Stimulated activated naive CD8-positive, alpha-beta T cell treated with anti-CD3 and anti-CD28 coated beads, Interleukin-15, Interleukin-2, amounts not matched to agents 100 U/mL and 50 U/mL, for 24 hours (primary cell): ENCODE measurements at regions not wholly inside any gene's neighbourhood (a gene's known extent, or its start where the extent isn't known, plus 50 kb on each side); places are given as distances from the start of the nearest gene placed in this dataset.
"Not testable (repeated sequence)": the region's sequence is repeated elsewhere in the genome, so short reads cannot be mapped to it uniquely, and the experiment has no call there.

ENCODE experiments used
- ATAC-seq: fragments of 150-1000 bp; cut with Tn5 transposase; one replicate; pipeline ENCODE4 v1.10.0; 2021
- DNase-seq: peaks from one replicate; pipeline ENCODE4 v3.0.0; 2021

DNA sequence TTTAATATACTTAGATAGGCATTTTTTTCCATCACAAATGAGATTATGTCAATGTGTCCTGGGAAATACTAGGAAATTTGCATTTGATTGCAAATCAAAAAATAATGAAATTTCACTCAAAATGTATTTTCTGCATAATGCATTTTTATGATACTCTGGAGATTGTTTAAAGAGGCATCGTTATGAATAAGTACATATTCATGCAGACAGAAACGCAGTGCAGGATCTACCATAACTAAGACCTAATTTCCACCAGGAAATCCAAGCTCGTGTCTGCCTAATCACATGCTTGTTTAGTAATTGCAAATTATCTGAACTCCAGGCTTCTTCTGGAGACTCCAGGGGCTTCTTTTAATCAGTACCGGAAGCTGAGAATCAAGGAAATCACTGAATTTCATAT is 163.5 kb upstream of the MXRA5 start:
- ATAC-seq (no peak), DNase-seq (no peak)

DNA sequence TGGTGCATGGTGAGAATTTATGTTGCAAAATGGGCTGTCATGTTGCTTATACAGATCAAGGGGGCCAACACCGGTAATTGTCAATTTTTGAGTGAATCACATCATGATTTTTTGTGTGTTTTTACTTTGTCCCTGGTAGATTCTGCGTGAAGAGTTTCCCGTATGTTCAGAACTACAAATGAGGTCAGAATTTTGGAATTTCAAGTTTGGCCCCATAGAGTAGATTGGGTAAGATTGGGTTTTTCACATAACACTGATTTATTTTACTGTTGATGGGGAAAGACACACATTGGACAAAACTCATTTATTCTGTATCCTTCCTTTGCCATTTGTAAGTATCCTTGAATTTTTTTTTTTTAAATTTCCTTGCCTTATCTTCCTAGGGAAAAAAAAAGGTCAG is 158.5 kb upstream of the MXRA5 start:
- ATAC-seq: no peak
- DNase-seq: no peak

DNA sequence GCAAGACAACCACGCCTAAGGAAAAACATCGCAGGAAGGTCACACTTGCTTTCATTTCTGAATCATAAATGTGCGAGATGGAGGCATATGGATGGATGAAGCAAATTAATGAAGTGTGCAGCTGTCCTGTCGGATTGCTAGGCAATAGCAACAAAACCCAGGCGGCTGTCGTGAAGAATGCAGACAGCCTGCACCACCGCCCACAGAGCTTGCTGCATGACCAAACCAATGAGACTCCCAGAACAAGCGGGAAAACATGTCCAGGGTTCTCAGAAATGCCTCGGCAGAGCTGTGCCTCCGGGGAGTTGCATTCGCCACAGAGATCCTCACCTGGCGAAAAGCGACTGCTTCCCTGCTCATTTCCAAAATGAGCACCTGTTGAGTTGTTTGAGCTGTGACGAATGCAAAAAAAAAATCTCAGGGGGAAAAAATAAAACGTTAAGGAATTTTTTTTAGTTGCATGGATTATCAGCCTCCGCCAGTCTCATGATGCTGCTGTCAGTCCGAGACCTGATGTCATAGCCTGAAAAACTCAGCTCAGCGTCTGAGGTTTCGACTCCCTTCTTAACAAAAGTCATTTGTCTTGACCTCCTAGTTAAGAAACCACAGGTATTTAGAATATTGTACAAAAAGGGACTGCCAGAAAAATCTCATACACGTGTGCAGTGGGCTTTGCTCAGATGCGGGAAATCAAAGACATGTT is 155.5 kb upstream of the MXRA5 start:
- ATAC-seq (no peak), DNase-seq (no peak)

DNA sequence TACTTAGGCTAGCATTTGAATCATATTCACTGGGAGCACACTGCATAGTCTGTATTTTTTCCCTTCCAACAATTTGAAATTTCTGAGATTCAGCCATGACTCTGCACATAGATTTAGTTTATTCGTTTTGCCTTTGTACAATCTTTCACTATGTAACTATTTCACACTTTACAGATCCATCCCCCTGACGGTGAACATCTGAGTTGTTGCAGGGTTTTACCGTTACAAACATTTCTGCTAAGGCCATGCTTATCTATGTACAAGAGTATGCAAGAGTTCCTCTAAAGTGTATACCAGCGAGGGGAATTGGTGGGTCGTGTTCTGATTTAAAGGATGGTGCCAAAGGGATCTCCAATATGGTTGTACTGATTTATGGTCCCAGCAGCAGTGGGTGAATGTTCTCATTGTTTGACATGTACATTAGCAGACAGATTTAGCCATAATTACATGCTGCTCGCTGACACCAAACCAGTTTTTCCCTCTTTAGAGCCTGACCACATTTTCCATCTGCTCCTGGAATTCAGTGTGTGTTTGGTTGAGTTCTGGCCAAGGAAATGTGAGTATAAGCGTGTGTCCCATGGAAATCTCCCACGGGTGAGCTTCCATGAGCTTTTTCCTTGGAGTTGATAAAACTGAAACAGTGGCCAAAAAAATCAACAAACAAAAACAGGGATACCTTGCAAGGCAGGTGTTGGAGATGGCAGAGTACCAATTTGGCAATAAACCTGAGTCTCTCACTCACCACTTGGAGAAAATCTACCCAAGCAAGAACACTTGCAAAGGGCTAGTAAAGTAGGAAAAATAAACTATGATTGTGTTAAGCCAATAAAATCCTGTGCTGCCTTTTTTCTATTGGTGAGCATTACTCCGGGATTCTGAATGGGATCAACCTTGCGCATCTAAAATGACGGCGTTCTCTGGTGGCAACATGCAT is 149.7 kb upstream of the MXRA5 start:
- ATAC-seq, DNase-seq: not testable (repeated sequence)

DNA sequence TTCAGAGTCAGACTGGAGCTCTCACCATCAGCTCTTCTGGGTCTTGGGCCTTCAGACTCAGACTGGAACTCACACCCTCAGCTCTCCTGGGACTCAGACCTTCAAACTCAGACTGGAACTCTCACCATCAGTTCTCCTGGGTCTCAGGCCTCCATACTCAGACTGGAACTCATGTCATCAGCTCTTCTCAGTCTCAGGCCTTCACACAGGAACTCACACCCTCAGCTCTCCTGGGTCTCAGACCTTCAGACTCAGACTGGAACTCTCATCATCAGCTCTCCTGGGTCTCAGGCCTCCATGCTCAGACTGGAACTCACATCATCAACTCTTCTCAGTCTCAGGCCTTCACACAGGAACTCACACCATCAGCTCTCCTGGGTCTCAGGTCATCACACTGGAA is 147.2 kb upstream of the MXRA5 start:
- no peak for ATAC-seq
- no peak for DNase-seq

DNA sequence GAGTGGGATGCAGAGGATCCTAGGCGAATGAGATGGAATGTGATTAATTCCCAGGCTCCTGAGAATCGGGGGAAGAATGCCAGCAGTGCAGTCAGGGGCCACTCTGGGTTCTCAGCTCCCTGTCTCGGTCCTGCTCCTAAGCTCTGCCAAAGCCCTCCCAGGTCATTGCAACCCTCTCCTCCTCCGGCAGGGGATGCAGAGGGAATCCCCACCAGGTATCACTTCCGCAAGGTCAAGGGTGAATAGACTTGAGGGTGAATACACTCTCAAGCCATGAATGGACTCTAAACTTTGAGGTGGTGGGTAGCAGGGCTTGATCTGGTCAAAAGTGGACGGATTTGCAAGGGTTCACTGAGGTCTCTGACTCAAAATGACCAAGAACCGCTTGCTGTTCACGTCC is 139.3 kb upstream of the MXRA5 start:
- DNase-seq (no peak), ATAC-seq (no peak)

DNA sequence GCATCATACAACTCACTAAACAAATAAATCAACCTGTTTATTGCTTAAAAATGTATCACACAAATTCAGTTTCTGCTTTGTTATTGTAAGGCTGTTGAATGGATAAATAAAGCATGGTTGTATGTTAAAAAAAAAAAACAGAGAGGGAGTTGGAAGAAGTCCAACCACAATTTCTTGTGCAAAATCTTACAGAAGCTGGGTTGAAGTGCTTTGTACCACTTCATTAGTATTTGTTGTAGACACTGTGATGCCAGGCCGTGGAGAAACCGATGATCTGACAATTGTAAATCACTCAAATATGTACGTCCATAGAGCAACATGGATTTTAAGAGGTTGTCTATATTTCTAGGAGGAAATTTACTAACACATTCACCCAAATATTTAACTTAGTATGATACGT is 132.6 kb upstream of the MXRA5 start:
- DNase-seq (no peak), ATAC-seq (no peak)

DNA sequence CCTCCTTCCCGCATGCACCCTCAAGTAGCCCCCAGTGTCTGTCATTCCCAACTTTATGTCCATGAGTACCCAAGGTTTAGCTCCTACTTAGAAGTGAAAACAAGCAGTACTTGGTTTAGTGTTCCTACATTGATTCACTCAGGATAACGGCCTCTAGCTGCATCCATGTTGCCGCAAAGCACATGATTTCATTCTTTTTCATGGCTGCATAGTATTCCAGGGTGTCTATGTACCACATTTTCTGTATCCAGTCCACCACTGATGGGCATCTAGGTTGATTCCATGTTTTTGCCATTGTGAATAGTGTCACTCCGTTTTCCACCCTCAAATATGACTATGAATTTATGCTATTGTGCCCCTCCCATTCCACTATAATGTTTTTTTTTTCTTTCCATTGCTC is 130.5 kb upstream of the MXRA5 start:
- DNase-seq: no peak
- no peak for ATAC-seq

DNA sequence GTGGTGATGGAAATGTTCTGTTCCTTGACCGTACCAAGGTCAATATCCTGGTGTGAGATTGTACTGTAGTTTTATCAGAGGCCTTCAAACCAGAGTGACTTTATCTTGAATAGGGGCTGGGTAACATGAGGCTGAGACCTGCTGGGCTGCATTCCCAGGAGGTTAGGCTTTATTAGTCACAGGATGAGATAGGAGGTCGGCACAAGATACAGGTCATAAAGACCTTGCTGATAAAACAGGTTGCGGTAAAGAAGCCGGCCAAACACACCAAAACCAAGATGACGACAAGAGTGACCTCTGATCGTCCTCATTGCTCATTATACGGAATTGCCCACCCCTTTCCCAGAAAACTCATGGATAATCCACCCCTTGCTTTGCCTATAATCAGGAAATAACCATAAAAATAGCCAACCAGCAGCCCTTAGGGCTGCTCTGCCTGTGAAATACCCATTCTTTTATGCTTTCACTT is 123.8 kb upstream of the MXRA5 start:
- not testable (repeated sequence) for ATAC-seq, DNase-seq

DNA sequence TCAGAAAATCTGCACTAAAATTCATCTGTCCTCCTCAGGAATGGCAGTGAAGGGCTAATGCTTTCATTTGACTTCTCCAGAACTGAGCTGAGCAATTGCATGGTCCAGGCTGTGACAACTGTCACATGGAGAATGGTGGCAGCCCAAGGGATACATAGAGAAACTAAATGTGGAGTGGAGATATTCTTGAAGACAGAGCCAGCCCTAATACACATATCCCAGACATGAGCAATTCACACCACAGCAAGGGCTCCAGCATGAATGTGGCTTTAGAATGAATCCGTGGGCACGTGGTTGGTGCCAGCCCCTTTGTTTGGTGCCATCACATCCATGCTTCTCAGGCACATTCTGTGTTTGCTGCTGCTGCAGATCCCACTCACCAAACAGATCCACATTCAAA is 121.6 kb upstream of the MXRA5 start:
- no peak for ATAC-seq
- no peak for DNase-seq

DNA sequence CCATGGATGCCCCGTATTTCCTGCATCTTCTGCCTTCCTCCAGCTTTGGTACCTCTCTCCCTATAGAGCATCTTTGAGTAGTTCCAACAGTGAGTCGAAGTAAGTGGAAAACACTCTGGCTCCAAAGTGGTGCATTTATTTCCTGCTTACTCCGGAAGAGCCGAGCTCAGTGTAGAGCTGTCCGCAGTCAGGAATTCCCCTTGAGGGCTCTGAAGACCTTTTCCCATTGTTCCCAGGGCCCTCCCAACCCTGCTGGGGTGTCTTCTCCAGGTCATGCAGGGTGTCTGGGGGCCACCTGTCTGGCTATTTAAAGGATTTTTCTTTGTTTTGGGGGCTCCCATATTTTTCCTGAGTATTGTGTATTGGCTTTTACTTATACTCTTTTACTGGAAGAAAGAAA is 118.6 kb upstream of the MXRA5 start:
- DNase-seq (no peak), ATAC-seq (no peak)

DNA sequence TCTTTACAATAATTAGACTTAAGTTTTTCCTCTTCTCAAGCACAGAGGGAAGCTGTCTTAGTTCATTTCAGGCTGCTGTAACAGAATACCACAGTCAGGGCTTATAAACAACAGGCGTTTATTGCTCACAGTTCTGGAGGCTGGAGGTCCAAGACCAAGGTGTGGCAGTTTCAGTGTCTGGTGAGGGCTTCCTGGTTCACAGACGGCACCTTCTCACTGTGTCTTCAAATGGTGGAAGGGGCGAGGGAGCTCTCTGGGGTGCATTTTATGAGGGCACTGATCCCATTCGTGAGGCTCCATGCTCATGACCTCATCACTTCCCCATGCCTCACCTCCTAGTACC is 115.7 kb upstream of the MXRA5 start:
- ATAC-seq (no peak), DNase-seq (no peak)

DNA sequence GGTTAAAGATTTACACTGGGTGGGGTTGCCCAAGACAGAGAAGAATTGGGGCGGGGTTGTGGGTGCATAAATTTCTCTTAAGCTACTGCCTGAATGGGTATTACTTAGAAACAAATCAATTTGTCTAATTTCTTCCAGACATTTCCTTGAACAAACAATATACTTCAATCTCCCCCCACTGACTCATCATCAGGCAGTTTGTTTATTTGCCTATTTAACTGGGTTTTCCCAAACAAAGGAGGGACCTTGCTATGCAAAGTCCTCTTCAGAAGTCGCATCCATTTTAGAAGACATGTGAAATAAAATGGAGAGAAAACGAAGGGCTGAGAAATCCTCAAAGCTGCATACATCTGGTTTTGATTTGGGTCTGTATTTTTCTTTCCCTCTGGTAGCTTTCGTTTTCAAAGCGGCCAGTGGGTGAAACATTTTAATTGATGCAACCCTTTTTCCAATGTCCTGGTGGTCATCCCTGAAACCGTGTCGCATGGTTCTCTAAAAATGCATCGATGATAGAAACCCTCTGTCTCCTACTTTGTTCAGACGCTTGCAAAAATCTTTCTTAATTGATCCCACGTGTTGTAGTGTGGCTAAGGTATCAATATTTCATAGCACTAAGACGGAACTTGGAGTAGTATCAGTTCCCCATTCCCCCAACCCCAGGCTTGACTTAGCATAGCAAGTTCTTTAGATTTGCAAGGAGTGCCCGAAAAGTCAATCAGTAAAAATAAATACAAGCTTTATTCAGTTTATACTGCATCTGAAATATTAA is 115.1 kb upstream of the MXRA5 start:
- ATAC-seq (no peak), DNase-seq (no peak)

DNA sequence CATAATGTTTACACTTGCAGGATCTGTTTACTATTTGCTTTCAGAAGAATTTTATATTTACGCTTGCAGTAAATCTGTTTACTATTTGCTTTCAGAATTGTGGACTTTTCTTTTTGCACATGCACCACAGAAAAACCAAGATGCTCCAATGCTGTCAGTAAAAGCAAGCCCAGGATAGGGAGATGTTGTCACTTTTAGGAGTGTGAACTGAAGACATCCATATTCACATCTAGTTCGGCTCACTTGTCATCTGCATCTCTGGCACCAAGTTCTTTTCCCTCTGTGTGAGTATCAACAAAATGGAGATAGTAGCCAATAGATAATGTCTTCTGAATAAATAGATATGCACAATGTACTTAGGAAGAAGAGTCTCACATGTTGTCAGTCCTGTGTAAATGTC is 109.3 kb upstream of the MXRA5 start:
- no peak for ATAC-seq

DNA sequence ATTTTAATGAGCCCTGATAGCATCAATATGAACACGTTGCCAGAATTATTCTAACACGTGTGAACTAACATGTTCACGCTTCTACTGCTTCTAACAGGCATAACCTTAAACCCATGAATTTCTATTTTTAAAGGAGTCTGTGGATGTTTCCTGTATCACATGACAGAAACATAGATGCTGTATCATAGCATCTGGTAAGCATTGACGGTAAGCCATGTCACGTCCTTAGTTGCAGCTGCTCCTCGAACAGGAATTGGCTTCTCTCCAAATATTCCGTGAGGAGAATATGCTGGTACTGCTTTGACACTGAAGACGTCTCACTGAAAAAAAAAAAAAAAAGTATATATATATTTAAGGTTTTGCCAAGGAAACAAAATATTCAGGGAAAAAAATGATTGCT is 105.1 kb upstream of the MXRA5 start:
- ATAC-seq: no peak
- no peak for DNase-seq

More for the DNA sequence above, 109.3 kb upstream of the MXRA5 start:
- no peak for DNase-seq

DNA sequence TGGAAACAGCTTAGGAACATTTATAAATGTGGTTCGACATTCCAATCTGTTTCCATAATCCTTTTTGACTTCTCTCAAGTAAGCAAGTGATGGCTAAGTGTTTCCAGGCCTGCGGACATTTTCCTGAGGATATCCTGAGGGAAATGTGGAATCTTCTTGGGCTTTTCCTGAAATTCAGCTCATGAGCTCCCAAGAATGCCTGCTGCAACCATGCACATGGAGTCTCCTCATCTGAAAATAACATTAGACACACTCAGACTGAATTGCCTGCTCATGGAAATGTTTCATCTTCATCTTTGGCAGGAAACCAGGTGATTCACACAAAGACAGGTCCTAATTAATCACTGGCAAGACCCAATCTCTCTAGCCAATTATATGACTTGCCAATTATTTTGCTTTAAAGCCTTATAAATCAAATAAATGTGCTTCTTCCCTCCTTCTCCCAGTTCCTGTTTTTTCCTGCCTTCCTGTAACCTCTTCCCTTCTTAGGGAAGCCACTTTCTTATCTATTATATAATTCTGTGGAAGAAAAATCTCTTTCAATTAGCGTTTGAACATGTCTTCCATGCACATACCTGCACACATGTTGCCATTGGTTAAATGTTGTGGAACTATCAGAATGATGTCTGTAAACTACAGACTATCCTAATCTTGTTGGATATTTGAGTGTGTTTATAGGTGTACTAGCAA is 104.6 kb upstream of the MXRA5 start:
- DNase-seq (no peak), ATAC-seq (no peak)

DNA sequence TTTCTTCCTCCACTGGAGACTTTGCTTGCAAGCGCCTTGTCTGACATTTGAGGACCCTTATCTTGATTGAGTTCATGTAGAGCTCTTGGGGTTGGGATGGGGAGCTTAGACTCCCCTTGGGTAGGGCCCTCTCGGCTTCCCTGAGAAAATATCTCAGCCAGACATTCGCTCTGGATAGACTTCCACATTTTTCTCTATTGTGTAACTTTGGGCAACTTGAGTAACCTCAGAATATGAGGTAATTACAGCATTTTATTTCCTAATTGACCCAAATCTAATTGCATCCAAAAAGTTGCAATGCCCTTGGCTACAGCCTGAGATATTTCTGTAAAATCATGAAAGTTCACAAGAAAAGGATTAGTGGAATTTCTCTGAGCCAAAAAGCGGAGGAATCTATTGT is 102.8 kb upstream of the MXRA5 start:
- ATAC-seq (no peak), DNase-seq (no peak)

DNA sequence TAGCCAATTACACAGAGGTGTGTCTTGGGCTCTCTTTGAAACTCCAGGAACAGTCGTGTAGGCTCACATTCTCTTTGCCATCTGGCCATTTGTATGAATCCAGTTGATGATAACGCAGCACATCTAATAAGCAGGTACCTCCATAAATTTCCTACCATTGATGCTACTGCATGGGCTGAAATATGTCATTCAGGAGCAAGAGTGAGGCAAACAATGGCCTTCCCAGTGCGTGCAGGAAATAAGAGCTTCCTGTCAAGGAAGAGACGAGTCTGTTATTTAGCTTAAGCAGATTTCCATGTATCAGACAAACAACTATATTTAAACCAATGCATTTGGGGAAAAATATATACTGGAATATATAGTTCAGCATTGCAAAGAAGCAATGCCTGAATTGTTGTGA is 102.1 kb upstream of the MXRA5 start:
- ATAC-seq: no peak
- DNase-seq: no peak

DNA sequence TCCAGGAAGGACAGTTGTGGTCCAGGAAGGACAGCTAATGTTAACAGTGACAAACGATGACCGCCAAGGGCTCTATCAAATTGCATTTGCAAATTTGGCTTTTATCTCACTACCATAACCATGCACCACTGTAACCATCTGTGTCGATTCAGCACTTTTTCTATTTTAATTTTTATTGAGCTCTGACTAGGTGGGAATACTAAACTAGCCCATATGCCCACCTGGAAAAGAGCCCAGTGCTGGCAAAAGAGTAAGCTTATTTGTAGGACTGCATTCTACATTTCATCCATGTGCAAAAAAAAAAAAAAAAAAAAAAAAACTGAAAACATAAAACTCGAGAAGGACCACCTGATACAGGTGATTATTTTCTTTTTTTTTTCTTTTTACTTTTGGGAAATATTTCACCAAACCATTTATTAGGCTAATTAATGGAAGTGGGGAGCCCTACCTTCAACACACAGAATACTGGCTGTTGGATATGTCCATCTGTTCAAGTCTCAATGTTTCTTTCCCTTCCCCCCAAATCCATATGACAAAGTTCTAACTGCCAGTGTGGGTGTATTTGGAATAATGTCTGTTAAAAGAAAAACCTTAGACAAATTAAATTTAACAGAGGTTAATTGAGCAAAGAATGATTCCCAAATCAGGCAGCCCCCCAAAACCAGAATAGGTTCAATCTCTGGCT is 99.5 kb upstream of the MXRA5 start:
- ATAC-seq (no peak), DNase-seq (no peak)

DNA sequence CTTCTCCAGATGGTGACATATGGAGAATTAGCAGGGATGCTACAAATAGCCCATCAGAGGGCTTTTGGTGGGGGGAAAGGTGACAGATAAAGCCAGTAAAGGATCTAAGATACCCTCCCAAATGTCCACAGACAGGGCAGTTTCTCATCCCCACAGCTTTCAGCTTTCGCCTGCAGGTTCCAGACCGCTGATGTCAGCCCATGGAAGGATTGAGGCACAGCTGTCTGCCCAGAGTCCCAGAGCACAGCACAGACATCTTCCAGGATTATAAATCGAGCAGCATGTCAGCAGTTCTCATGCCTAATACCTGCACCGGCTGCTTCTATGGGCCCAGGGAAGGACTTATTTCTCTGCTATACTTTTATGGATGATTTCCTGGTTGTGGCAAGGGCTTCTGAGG is 96.7 kb upstream of the MXRA5 start:
- ATAC-seq: no peak
- DNase-seq: no peak

DNA sequence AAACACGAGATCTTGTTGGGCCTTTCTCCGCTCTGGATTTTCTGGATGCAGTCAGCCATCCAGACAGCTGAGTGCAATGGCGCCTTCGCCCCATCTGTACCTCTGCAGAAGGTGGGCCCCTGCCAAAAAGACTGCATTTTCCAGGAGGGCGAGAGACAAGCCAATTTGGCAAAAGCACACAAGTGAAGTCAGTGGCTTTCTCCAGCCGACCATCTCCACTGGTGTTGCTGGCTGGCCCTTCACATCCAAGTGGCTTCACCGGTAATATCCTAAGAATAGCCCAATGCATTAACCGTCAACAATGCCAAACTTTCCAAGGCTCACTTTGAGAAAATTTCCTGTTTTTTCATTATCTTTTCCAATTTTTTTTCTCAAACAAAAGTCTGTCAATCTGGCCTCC is 96.2 kb upstream of the MXRA5 start:
- DNase-seq (no peak), ATAC-seq (no peak)

DNA sequence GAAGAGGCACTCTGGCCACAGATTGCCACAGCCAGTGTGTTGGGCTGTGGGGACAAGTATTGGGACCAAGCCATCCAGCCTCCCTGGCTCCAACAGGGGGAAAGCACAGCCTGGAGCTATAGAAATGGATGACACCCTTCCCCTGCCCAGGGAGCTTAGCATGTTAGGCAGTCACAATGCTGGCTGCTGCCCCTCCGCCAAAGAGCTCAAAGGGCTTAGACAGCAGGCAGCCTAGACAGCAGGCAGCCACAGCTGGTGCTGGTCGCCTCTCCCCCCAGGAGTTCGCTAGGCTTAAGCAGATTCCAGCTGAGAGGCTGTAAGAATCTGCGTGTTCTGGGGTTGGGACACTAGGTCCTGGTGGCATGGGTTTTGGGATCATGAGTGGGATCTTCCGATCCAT is 94.5 kb upstream of the MXRA5 start:
- ATAC-seq (no peak), DNase-seq (no peak)
